ENCODE measurements at regions not wholly inside any gene's neighbourhood (a gene's known extent, or its start where the extent isn't known, plus 50 kb on each side); places are given as distances from the start of the nearest gene placed in this dataset.

DNA sequence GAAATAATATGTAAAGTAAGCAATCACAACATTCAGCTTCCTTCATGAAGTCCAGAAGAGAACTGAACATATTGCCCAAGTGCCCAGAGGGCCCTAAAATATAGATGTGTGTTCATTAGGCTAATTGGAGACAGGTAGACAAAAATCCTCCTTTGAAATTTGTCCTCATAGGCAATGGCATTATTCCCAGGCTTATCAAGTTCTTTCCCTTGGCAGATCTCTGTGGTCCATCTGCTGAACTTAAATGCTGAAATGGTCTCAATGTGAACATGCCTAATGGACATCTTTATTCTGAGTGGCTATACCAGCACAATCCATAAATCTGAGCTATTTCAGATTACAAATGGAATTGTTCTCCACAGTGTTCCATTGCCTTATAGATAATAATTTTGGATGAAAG is 79.0 kb upstream of the BMP5 start:
- Histone ChIP-seq H3K27me3 (ENCODE audit: control insufficient read depth, low read length) (no peaks in the 10 kb centered on the region), H3K36me3 (ENCODE audit: control insufficient read depth, low read length) (no peaks in the 10 kb centered on the region), H3K4me3 (ENCODE audit: low read length) (no peak overlapping the region), H3K9me2 (replicated peaks; ENCODE audit: control insufficient read depth, low read length) (no peaks in the 10 kb centered on the region), H4K20me1 (ENCODE audit: control insufficient read depth, insufficient read depth, low read depth, low read length) (no peaks in the 10 kb centered on the region), H3F3A (ENCODE audit: control insufficient read depth, insufficient read depth) (no peaks in the 10 kb centered on the region), H3K4me2 (ENCODE audit: low read length) (no peak overlapping the region), H3K79me2 (ENCODE audit: control insufficient read depth, low read length) (no peaks in the 10 kb centered on the region), H3K9me3 (ENCODE audit: control insufficient read depth, insufficient read depth, low read length) (no peaks in the 10 kb centered on the region), H3K4me1 (ENCODE audit: control insufficient read depth, low read length) (no peaks in the 10 kb centered on the region), H3K27ac (ENCODE audit: low read depth, low read length) (no peak overlapping the region)
- TF ChIP-seq, protein P1, sequence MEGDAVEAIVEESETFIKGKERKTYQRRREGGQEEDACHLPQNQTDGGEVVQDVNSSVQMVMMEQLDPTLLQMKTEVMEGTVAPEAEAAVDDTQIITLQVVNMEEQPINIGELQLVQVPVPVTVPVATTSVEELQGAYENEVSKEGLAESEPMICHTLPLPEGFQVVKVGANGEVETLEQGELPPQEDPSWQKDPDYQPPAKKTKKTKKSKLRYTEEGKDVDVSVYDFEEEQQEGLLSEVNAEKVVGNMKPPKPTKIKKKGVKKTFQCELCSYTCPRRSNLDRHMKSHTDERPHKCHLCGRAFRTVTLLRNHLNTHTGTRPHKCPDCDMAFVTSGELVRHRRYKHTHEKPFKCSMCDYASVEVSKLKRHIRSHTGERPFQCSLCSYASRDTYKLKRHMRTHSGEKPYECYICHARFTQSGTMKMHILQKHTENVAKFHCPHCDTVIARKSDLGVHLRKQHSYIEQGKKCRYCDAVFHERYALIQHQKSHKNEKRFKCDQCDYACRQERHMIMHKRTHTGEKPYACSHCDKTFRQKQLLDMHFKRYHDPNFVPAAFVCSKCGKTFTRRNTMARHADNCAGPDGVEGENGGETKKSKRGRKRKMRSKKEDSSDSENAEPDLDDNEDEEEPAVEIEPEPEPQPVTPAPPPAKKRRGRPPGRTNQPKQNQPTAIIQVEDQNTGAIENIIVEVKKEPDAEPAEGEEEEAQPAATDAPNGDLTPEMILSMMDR (IDR thresholded peaks at IDR 0.05; ENCODE audit: low read depth, low read length, poor library complexity, severe bottlenecking): no peak
- no peak for TF ChIP-seq EZH2phosphoT487 (IDR thresholded peaks at IDR 0.05; ENCODE audit: borderline replicate concordance, low read length)

DNA sequence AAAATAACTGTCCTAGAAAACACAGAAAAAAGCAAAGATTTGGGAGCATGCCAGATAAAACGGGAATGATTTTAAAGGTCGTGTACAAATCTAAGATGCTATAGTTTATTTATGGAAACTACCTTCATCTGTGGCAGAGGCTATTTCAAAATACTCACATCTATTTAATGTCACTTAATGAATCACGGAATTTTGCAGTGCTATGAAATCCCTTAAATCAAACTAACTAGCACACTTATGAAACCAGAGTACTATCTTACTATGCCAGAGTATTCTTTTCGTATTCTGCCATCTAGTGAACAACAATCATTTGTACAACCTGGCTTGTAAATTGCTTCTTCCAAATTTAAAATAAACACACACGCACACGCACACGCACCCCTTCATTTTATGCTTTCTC is 77.9 kb upstream of the BMP5 start:
- TF ChIP-seq, protein P1 (IDR thresholded peaks at IDR 0.05; ENCODE audit: low read depth, low read length, poor library complexity, severe bottlenecking): no peak
- TF ChIP-seq EZH2phosphoT487 (IDR thresholded peaks at IDR 0.05; ENCODE audit: borderline replicate concordance, low read length): no peak
- Histone ChIP-seq H3K9me3 (ENCODE audit: control insufficient read depth, insufficient read depth, low read length) (no peaks in the 10 kb centered on the region), H3K79me2 (ENCODE audit: control insufficient read depth, low read length) (no peaks in the 10 kb centered on the region), H3K27me3 (ENCODE audit: control insufficient read depth, low read length) (no peaks in the 10 kb centered on the region), H3K9me2 (replicated peaks; ENCODE audit: control insufficient read depth, low read length) (no peaks in the 10 kb centered on the region), H3K4me2 (ENCODE audit: low read length) (no peak overlapping the region), H3K4me3 (ENCODE audit: low read length) (no peak overlapping the region), H4K20me1 (ENCODE audit: control insufficient read depth, insufficient read depth, low read depth, low read length) (no peaks in the 10 kb centered on the region), H3F3A (ENCODE audit: control insufficient read depth, insufficient read depth) (no peaks in the 10 kb centered on the region), H3K36me3 (ENCODE audit: control insufficient read depth, low read length) (no peaks in the 10 kb centered on the region), H3K27ac (ENCODE audit: low read depth, low read length) (no peak overlapping the region), H3K4me1 (ENCODE audit: control insufficient read depth, low read length) (no peaks in the 10 kb centered on the region)

DNA sequence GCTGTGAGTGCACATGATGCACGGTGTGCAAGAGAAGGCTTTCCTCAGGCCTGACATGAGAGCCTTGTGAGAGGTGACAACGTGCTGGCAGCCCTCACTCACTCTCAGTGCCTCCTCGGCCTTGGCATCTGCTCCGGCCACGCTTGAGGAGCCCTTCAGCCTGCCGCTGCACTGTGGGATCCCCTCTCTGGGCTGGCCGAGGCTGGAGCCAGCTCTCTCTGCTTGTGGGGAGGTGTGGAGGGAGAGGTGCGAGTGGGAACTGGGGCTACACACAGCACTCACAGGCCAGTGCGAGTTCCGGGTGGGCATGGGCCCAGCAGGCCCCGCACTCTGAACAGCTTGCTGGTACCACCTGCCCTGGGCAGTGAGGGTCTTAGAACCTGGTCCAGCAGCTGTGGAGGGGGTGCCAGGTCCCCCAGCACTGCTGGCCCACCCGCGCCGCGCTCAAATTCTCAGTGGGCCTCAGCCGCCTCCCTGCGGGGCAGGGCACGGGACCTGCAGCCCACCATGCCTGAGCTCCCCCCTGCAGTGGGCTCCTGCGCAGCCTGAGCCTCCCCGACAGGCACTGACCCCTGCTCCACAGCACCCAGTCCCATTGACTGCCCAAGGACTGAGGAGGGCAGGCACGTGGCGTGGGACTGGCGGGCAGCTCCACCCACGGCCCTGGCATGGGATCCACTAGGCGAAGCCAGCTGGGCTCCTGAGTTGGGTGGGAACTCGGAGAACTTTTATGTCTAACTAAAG is 74.9 kb upstream of the BMP5 start:
- H3K27ac ChIP-seq (ENCODE audit: low read depth, low read length): no peak overlapping the region

More for the DNA sequence above, 74.9 kb upstream of the BMP5 start:
- no peaks in the 10 kb centered on the region for H3K27me3 ChIP-seq (ENCODE audit: control insufficient read depth, low read length)
- no peaks in the 10 kb centered on the region for H3K9me2 ChIP-seq (replicated peaks; ENCODE audit: control insufficient read depth, low read length)
- H3K9me3 ChIP-seq (ENCODE audit: control insufficient read depth, insufficient read depth, low read length): no peaks in the 10 kb centered on the region
- H3K4me1 ChIP-seq (ENCODE audit: control insufficient read depth, low read length): no peaks in the 10 kb centered on the region
- no peaks in the 10 kb centered on the region for H4K20me1 ChIP-seq (ENCODE audit: control insufficient read depth, insufficient read depth, low read depth, low read length)
- H3F3A ChIP-seq (ENCODE audit: control insufficient read depth, insufficient read depth): no peaks in the 10 kb centered on the region
- H3K79me2 ChIP-seq (ENCODE audit: control insufficient read depth, low read length): no peaks in the 10 kb centered on the region
- TF ChIP-seq EZH2phosphoT487 (IDR thresholded peaks at IDR 0.05; ENCODE audit: borderline replicate concordance, low read length): no peak
- TF ChIP-seq, protein P1 (IDR thresholded peaks at IDR 0.05; ENCODE audit: low read depth, low read length, poor library complexity, severe bottlenecking): no peak
- no peaks in the 10 kb centered on the region for H3K36me3 ChIP-seq (ENCODE audit: control insufficient read depth, low read length)
- H3K4me3 ChIP-seq (ENCODE audit: low read length): no peak overlapping the region
- no peak overlapping the region for H3K4me2 ChIP-seq (ENCODE audit: low read length)
